Activated CD4-positive, alpha-beta T cell treated with anti-CD3 and anti-CD28 coated beads for 36 hours (primary cell): ENCODE measurements at regions not wholly inside any gene's neighbourhood (a gene's known extent, or its start where the extent isn't known, plus 50 kb on each side); places are given as distances from the start of the nearest gene placed in this dataset.

ENCODE experiments used
- ATAC-seq: fragments of 200-7000 bp; cut with Tn5 transposase; one replicate; pipeline ENCODE4 v1.10.0; 2021; ENCODE audit warnings: mild to moderate bottlenecking, moderate library complexity
- CTCF ChIA-PET: fragments of 350-600 bp; sonication (Branson Sonifier 250); formaldehyde crosslinking; loops from one replicate; lab custom pipeline; 2021; ENCODE audit warnings: antibody characterized with exemption; lab: Charles Lee
- POLR2A ChIA-PET: fragments of 350-600 bp; sonication (Branson Sonifier 250); formaldehyde crosslinking; loops from one replicate; lab custom pipeline; 2021; ENCODE audit warnings: antibody characterized with exemption, inconsistent platforms; lab: Charles Lee
- DNase-seq: peaks from one replicate; pipeline ENCODE4 v3.0.0-alpha.2; 2020
- H3K27ac Mint-ChIP-seq: one replicate; pipeline ENCODE4 v1.8.0; 2021; ENCODE audit warnings: mixed read lengths
- H3K27me3 Mint-ChIP-seq: one replicate; pipeline ENCODE4 v1.8.0; 2021; ENCODE audit warnings: mixed read lengths
- H3K36me3 Mint-ChIP-seq: one replicate; pipeline ENCODE4 v1.8.0; 2021; ENCODE audit warnings: low read depth, mixed read lengths
- H3K4me1 Mint-ChIP-seq: one replicate; pipeline ENCODE4 v1.8.0; 2021; ENCODE audit warnings: mixed read lengths
- H3K4me3 Mint-ChIP-seq: one replicate; pipeline ENCODE4 v1.8.0; 2021; ENCODE audit warnings: mild to moderate bottlenecking, moderate library complexity, mixed read lengths
- H3K9me3 Mint-ChIP-seq: one replicate; pipeline ENCODE4 v1.8.0; 2021; ENCODE audit warnings: low read depth, mixed read lengths
- intact Hi-C, 2 experiments: fragments of 100-400 bp; cut with DNase I in 1 of 2; cut with micrococcal nuclease in 1 of 2; formaldehyde crosslinking; loops; one replicate each; pipeline versions ENCODE4 v1.14.2 to v1.15.1; 2022 to 2024; cut with DNase I, micrococcal nuclease

GRCh38 chr4:106869551-106869950 lies 166.6 kb downstream of the DKK2 start:
- intact Hi-C loops = no loop called here
- ATAC-seq = no peak
- DNase-seq = no peak
- POLR2A ChIA-PET = no interaction called here
- Mint-ChIP-seq H3K4me3 (no peak overlapping the region), H3K27me3 (no peaks in the 10 kb centered on the region), H3K4me1 (no peaks in the 10 kb centered on the region), H3K36me3 (peaks cover 2% of the 10 kb centered on the region), H3K27ac (no peak overlapping the region), H3K9me3 (no peaks in the 10 kb centered on the region)
- CTCF ChIA-PET = no interaction called here

GRCh38 chr4:106868381-106869035 lies 167.6 kb downstream of the DKK2 start:
- POLR2A ChIA-PET = no interaction called here
- ATAC-seq (no peak), DNase-seq (no peak)
- H3K27ac Mint-ChIP-seq = no peak overlapping the region
- CTCF ChIA-PET = interaction anchor here (1.2 to 1.3 kb wide), 2 partner anchors 10 to 49 kb away, joined by 4 read pairs; no protein-coding TSS in a partner anchor
- no peaks in the 10 kb centered on the region for H3K4me1 Mint-ChIP-seq
- H3K4me3 Mint-ChIP-seq = no peak overlapping the region
- H3K27me3 Mint-ChIP-seq = no peaks in the 10 kb centered on the region
- intact Hi-C loops = no loop called here
- peaks cover 2% of the 10 kb centered on the region for H3K36me3 Mint-ChIP-seq
- H3K9me3 Mint-ChIP-seq = no peaks in the 10 kb centered on the region

GRCh38 chr4:106864231-106864630 lies 171.9 kb downstream of the DKK2 start:
- CTCF ChIA-PET = no interaction called here
- H3K9me3 Mint-ChIP-seq = peaks cover 1% of the 10 kb centered on the region
- ATAC-seq (no peak), DNase-seq (no peak)
- intact Hi-C loops = no loop called here
- no peak overlapping the region for H3K27ac Mint-ChIP-seq
- peaks cover 2% of the 10 kb centered on the region for H3K36me3 Mint-ChIP-seq
- H3K4me1 Mint-ChIP-seq = no peaks in the 10 kb centered on the region
- no peak overlapping the region for H3K4me3 Mint-ChIP-seq
- H3K27me3 Mint-ChIP-seq = no peaks in the 10 kb centered on the region
- POLR2A ChIA-PET = no interaction called here

GRCh38 chr4:106854569-106855351 lies 181.4 kb downstream of the DKK2 start:
- no peaks in the 10 kb centered on the region for H3K36me3 Mint-ChIP-seq

GRCh38 chr4:106852426-106852825 lies 183.7 kb downstream of the DKK2 start:
- ATAC-seq (no peak), DNase-seq (no peak)
- intact Hi-C loops = no loop called here
- ChIA-PET POLR2A (no interaction called here), CTCF (interaction anchor here (0.6 kb wide), 1 partner anchor 221 kb away, joined by 3 read pairs; no protein-coding TSS in a partner anchor)
- Mint-ChIP-seq H3K4me3 (no peak overlapping the region), H3K36me3 (no peaks in the 10 kb centered on the region), H3K4me1 (no peaks in the 10 kb centered on the region), H3K9me3 (no peaks in the 10 kb centered on the region), H3K27ac (no peak overlapping the region), H3K27me3 (no peaks in the 10 kb centered on the region)

More at GRCh38 chr4:106854569-106855351, 181.4 kb downstream of the DKK2 start:
- DNase-seq (no peak), ATAC-seq (no peak)
- POLR2A ChIA-PET = no interaction called here
- Mint-ChIP-seq H3K9me3 (no peaks in the 10 kb centered on the region), H3K4me1 (no peaks in the 10 kb centered on the region), H3K27ac (no peak overlapping the region), H3K4me3 (no peak overlapping the region), H3K27me3 (no peaks in the 10 kb centered on the region)
- intact Hi-C loops = no loop called here
- CTCF ChIA-PET = interaction anchor here (0.8 to 1.0 kb wide), 2 partner anchors 14 to 43 kb away, joined by 3 read pairs; no protein-coding TSS in a partner anchor

GRCh38 chr4:106851726-106852125 lies 184.4 kb downstream of the DKK2 start:
- H3K4me1 Mint-ChIP-seq = no peaks in the 10 kb centered on the region
- ChIA-PET POLR2A (no interaction called here), CTCF (interaction anchor here (0.6 kb wide), 1 partner anchor 220 kb away, joined by 3 read pairs; no protein-coding TSS in a partner anchor)
- H3K9me3 Mint-ChIP-seq = no peaks in the 10 kb centered on the region
- H3K4me3 Mint-ChIP-seq = no peak overlapping the region
- H3K36me3 Mint-ChIP-seq = no peaks in the 10 kb centered on the region
- DNase-seq (no peak), ATAC-seq (no peak)
- intact Hi-C loops = no loop called here
- H3K27me3 Mint-ChIP-seq = no peaks in the 10 kb centered on the region
- no peak overlapping the region for H3K27ac Mint-ChIP-seq

- POLR2A ChIA-PET = no interaction called here
- intact Hi-C loops = no loop called here
- no peaks in the 10 kb centered on the region for H3K36me3 Mint-ChIP-seq
- no peak overlapping the region for H3K4me3 Mint-ChIP-seq
- no peaks in the 10 kb centered on the region for H3K4me1 Mint-ChIP-seq
- H3K9me3 Mint-ChIP-seq = no peaks in the 10 kb centered on the region
- DNase-seq = no peak
- no peak for ATAC-seq
- CTCF ChIA-PET = interaction anchor here (1.0 kb wide), 1 partner anchor 16 kb away, joined by 4 read pairs; no protein-coding TSS in a partner anchor
- H3K27me3 Mint-ChIP-seq = no peaks in the 10 kb centered on the region
- H3K27ac Mint-ChIP-seq = no peak overlapping the region
Measured at GRCh38 chr4:106850691-106851090, 185.4 kb downstream of the DKK2 start.

GRCh38 chr4:106835919-106836318 lies 200.2 kb downstream of the DKK2 start:
- ChIA-PET CTCF (no interaction called here), POLR2A (no interaction called here)
- no peak overlapping the region for H3K27ac Mint-ChIP-seq
- no peak for ATAC-seq
- peaks cover 2% of the 10 kb centered on the region for H3K9me3 Mint-ChIP-seq
- intact Hi-C loops = no loop called here
- H3K4me3 Mint-ChIP-seq = no peak overlapping the region
- no peaks in the 10 kb centered on the region for H3K27me3 Mint-ChIP-seq
- H3K4me1 Mint-ChIP-seq = no peaks in the 10 kb centered on the region
- no peaks in the 10 kb centered on the region for H3K36me3 Mint-ChIP-seq
- no peak for DNase-seq

GRCh38 chr4:106830879-106831278 lies 205.2 kb downstream of the DKK2 start:
- Mint-ChIP-seq H3K4me1 (no peaks in the 10 kb centered on the region), H3K9me3 (no peaks in the 10 kb centered on the region), H3K27ac (no peak overlapping the region), H3K27me3 (no peaks in the 10 kb centered on the region), H3K36me3 (no peaks in the 10 kb centered on the region), H3K4me3 (no peak overlapping the region)
- intact Hi-C loops = no loop called here
- POLR2A ChIA-PET = no interaction called here
- CTCF ChIA-PET = no interaction called here
- DNase-seq (no peak), ATAC-seq (no peak)

GRCh38 chr4:106818764-106819163 lies 217.3 kb downstream of the DKK2 start:
- Mint-ChIP-seq H3K4me3 (no peak overlapping the region), H3K27ac (no peak overlapping the region), H3K4me1 (no peaks in the 10 kb centered on the region), H3K27me3 (no peaks in the 10 kb centered on the region), H3K36me3 (no peaks in the 10 kb centered on the region), H3K9me3 (no peaks in the 10 kb centered on the region)
- intact Hi-C loops = loop anchor here in 1 of 2 experiments (10.0 kb wide), 1 partner anchor 454 kb away; the partner anchor contains the start of gene GIMD1
- CTCF ChIA-PET = no interaction called here
- ATAC-seq (no peak), DNase-seq (no peak)
- POLR2A ChIA-PET = no interaction called here

- H3K4me1 Mint-ChIP-seq = no peaks in the 10 kb centered on the region
- no peaks in the 10 kb centered on the region for H3K36me3 Mint-ChIP-seq
- H3K27ac Mint-ChIP-seq = no peak overlapping the region
- no peaks in the 10 kb centered on the region for H3K27me3 Mint-ChIP-seq
- ATAC-seq (no peak), DNase-seq (no peak)
- no peak overlapping the region for H3K4me3 Mint-ChIP-seq
- intact Hi-C loops = loop anchor here in 1 of 2 experiments (10.0 kb wide), 1 partner anchor 452 kb away; the partner anchor contains the start of gene GIMD1
- POLR2A ChIA-PET = no interaction called here
- H3K9me3 Mint-ChIP-seq = no peaks in the 10 kb centered on the region
- CTCF ChIA-PET = no interaction called here
Measured at GRCh38 chr4:106816496-106816895, 219.6 kb downstream of the DKK2 start.
